ENCODE measurements at regions not wholly inside any gene's neighbourhood (a gene's known extent, or its start where the extent isn't known, plus 50 kb on each side); places are given as distances from the start of the nearest gene placed in this dataset.

DNA sequence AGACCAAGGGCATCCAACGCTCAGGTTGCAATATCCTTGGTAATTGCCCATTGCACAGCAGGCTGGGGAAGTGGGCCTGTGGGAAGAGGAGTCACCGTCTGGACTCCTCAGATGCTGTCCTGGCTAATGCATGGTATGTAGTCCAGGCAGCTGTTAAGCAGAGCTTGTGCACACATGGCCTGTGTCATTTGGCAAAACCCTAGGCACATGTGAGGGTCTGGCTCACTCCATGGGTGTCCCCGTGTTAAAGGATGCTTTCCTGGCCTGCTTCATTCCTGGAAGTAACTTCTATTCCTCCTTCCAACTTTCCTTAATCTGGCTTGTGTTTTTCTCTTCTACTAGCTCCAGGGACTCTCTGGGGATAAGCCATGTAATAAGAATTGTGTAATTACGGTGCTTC, 378.0 kb upstream of the CA10 start:
- Mint-ChIP-seq H3K4me3 (no peak overlapping the region), H3K27ac (no peak overlapping the region), H3K9me3 (no peaks in the 10 kb centered on the region; the same call in 1 of the 3 replicates), H3K27me3 (ENCODE audit: insufficient read depth, low read depth, poor library complexity) (no peaks in the 10 kb centered on the region), H3K4me1 (no peaks in the 10 kb centered on the region), H3K36me3 (ENCODE audit: low read depth) (no peaks in the 10 kb centered on the region)
- Histone ChIP-seq H3F3A (replicated peaks; ENCODE audit: low read depth) (no peaks in the 10 kb centered on the region), H3K9me2 (ENCODE audit: insufficient read depth) (no peaks in the 10 kb centered on the region), H3K4me1 (ENCODE audit: insufficient read depth) (no peaks in the 10 kb centered on the region), H3K27ac (ENCODE audit: low read depth) (no peak overlapping the region), H3K27me3 (ENCODE audit: insufficient read depth) (no peaks in the 10 kb centered on the region), H2AFZ (no peak overlapping the region), H3K4me3 (no peak overlapping the region), H3K36me3 (ENCODE audit: insufficient read depth) (no peaks in the 10 kb centered on the region), H3K79me2 (replicated peaks; ENCODE audit: insufficient read depth) (no peaks in the 10 kb centered on the region), H3K4me2 (no peak overlapping the region), H4K20me1 (replicated peaks; ENCODE audit: insufficient read depth) (no peaks in the 10 kb centered on the region)
- ATAC-seq: no peak
- DNase-seq (ENCODE audit: low spot score): no peak
- TF ChIP-seq EZH2 (IDR thresholded peaks at IDR 0.05; ENCODE audit: low read depth, unreplicated experiment) (no peak), JUNB (IDR thresholded peaks at IDR 0.05; ENCODE audit: unreplicated experiment) (no peak), ZNF331 (CRISPR knock-in tag; IDR thresholded peaks at IDR 0.05; ENCODE audit: low read depth) (no peak), ZNF114 (CRISPR knock-in tag; IDR thresholded peaks at IDR 0.05) (no peak), CREB1 (CRISPR knock-in tag; IDR thresholded peaks at IDR 0.05; ENCODE audit: low read depth) (no peak), STAT1 (IDR thresholded peaks at IDR 0.05; ENCODE audit: unreplicated experiment) (no peak)
- TF ChIP-seq, protein P1, sequence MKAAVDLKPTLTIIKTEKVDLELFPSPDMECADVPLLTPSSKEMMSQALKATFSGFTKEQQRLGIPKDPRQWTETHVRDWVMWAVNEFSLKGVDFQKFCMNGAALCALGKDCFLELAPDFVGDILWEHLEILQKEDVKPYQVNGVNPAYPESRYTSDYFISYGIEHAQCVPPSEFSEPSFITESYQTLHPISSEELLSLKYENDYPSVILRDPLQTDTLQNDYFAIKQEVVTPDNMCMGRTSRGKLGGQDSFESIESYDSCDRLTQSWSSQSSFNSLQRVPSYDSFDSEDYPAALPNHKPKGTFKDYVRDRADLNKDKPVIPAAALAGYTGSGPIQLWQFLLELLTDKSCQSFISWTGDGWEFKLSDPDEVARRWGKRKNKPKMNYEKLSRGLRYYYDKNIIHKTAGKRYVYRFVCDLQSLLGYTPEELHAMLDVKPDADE (IDR thresholded peaks at IDR 0.05): no peak
- TF ChIP-seq, protein P2, sequence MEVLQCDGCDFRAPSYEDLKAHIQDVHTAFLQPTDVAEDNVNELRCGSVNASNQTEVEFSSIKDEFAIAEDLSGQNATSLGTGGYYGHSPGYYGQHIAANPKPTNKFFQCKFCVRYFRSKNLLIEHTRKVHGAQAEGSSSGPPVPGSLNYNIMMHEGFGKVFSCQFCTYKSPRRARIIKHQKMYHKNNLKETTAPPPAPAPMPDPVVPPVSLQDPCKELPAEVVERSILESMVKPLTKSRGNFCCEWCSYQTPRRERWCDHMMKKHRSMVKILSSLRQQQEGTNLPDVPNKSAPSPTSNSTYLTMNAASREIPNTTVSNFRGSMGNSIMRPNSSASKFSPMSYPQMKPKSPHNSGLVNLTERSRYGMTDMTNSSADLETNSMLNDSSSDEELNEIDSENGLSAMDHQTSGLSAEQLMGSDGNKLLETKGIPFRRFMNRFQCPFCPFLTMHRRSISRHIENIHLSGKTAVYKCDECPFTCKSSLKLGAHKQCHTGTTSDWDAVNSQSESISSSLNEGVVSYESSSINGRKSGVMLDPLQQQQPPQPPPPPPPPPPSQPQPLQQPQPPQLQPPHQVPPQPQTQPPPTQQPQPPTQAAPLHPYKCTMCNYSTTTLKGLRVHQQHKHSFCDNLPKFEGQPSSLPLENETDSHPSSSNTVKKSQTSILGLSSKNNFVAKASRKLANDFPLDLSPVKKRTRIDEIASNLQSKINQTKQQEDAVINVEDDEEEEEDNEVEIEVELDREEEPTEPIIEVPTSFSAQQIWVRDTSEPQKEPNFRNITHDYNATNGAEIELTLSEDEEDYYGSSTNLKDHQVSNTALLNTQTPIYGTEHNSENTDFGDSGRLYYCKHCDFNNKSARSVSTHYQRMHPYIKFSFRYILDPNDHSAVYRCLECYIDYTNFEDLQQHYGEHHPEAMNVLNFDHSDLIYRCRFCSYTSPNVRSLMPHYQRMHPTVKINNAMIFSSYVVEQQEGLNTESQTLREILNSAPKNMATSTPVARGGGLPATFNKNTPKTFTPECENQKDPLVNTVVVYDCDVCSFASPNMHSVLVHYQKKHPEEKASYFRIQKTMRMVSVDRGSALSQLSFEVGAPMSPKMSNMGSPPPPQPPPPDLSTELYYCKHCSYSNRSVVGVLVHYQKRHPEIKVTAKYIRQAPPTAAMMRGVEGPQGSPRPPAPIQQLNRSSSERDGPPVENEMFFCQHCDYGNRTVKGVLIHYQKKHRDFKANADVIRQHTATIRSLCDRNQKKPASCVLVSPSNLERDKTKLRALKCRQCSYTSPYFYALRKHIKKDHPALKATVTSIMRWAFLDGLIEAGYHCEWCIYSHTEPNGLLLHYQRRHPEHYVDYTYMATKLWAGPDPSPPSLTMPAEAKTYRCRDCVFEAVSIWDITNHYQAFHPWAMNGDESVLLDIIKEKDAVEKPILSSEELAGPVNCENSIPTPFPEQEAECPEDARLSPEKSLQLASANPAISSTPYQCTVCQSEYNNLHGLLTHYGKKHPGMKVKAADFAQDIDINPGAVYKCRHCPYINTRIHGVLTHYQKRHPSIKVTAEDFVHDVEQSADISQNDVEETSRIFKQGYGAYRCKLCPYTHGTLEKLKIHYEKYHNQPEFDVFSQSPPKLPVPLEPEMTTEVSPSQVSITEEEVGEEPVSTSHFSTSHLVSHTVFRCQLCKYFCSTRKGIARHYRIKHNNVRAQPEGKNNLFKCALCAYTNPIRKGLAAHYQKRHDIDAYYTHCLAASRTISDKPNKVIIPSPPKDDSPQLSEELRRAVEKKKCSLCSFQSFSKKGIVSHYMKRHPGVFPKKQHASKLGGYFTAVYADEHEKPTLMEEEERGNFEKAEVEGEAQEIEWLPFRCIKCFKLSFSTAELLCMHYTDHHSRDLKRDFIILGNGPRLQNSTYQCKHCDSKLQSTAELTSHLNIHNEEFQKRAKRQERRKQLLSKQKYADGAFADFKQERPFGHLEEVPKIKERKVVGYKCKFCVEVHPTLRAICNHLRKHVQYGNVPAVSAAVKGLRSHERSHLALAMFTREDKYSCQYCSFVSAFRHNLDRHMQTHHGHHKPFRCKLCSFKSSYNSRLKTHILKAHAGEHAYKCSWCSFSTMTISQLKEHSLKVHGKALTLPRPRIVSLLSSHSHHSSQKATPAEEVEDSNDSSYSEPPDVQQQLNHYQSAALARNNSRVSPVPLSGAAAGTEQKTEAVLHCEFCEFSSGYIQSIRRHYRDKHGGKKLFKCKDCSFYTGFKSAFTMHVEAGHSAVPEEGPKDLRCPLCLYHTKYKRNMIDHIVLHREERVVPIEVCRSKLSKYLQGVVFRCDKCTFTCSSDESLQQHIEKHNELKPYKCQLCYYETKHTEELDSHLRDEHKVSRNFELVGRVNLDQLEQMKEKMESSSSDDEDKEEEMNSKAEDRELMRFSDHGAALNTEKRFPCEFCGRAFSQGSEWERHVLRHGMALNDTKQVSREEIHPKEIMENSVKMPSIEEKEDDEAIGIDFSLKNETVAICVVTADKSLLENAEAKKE (CRISPR knock-in tag; IDR thresholded peaks at IDR 0.05): no peak
- TF ChIP-seq, protein P3, sequence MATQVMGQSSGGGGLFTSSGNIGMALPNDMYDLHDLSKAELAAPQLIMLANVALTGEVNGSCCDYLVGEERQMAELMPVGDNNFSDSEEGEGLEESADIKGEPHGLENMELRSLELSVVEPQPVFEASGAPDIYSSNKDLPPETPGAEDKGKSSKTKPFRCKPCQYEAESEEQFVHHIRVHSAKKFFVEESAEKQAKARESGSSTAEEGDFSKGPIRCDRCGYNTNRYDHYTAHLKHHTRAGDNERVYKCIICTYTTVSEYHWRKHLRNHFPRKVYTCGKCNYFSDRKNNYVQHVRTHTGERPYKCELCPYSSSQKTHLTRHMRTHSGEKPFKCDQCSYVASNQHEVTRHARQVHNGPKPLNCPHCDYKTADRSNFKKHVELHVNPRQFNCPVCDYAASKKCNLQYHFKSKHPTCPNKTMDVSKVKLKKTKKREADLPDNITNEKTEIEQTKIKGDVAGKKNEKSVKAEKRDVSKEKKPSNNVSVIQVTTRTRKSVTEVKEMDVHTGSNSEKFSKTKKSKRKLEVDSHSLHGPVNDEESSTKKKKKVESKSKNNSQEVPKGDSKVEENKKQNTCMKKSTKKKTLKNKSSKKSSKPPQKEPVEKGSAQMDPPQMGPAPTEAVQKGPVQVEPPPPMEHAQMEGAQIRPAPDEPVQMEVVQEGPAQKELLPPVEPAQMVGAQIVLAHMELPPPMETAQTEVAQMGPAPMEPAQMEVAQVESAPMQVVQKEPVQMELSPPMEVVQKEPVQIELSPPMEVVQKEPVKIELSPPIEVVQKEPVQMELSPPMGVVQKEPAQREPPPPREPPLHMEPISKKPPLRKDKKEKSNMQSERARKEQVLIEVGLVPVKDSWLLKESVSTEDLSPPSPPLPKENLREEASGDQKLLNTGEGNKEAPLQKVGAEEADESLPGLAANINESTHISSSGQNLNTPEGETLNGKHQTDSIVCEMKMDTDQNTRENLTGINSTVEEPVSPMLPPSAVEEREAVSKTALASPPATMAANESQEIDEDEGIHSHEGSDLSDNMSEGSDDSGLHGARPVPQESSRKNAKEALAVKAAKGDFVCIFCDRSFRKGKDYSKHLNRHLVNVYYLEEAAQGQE (IDR thresholded peaks at IDR 0.05; ENCODE audit: unreplicated experiment): no peak

Data from GM23338 (cell line).